Esophagus squamous epithelium (tissue), 4 donors: ENCODE measurements at regions not wholly inside any gene's neighbourhood (a gene's known extent, or its start where the extent isn't known, plus 50 kb on each side); places are given as distances from the start of the nearest gene placed in this dataset.

Experiments
- CTCF ChIP-seq, 6 experiments: fragments of 450-650 bp in 4 of 6; fragments of 200-600 bp in 2 of 6; sonication (generic) in 2 of 6; IDR thresholded peaks; one replicate each; pipeline ENCODE4 v1.5.1; 2016 to 2019; ENCODE audit warnings: antibody characterized with exemption in 6 of 6, mild to moderate bottlenecking in 4 of 6, moderate library complexity in 4 of 6
- POLR2A ChIP-seq, 4 donors: fragments of 450-650 bp; IDR thresholded peaks; one replicate each; pipeline ENCODE4 v1.6.1; 2017; ENCODE audit warnings: antibody characterized with exemption in 4 of 4, mild to moderate bottlenecking in 4 of 4, moderate library complexity in 3 of 4

- TF ChIP-seq CTCF (IDR thresholded peaks at IDR 0.05) (no peak), POLR2A (IDR thresholded peaks at IDR 0.05) (no peak)
Observed at GRCh38 chr5:98168871-98169270, 604.6 kb upstream of the RGMB start.
